ENCODE measurements at regions not wholly inside any gene's neighbourhood (a gene's known extent, or its start where the extent isn't known, plus 50 kb on each side); places are given as distances from the start of the nearest gene placed in this dataset.

DNA sequence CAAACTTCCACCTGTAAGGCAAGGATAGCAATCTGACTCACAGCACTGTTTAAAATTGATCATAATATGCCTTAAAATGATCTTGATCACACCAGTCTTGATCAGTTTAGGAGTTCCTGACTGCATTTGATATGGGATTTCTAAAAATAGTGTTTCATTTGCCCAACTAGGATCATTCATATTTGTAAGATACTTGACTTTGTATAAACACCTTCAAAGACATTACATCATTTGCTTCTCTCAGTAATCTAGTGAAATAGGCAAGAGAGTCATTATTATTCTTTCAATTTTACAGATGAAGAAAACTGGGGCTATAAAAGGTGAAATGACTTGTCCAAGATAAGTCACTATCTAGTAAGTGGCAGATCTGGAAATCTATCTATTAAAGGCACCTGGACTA is 521.1 kb downstream of the GATA3 start:
- TF ChIP-seq, protein P1, sequence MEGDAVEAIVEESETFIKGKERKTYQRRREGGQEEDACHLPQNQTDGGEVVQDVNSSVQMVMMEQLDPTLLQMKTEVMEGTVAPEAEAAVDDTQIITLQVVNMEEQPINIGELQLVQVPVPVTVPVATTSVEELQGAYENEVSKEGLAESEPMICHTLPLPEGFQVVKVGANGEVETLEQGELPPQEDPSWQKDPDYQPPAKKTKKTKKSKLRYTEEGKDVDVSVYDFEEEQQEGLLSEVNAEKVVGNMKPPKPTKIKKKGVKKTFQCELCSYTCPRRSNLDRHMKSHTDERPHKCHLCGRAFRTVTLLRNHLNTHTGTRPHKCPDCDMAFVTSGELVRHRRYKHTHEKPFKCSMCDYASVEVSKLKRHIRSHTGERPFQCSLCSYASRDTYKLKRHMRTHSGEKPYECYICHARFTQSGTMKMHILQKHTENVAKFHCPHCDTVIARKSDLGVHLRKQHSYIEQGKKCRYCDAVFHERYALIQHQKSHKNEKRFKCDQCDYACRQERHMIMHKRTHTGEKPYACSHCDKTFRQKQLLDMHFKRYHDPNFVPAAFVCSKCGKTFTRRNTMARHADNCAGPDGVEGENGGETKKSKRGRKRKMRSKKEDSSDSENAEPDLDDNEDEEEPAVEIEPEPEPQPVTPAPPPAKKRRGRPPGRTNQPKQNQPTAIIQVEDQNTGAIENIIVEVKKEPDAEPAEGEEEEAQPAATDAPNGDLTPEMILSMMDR (IDR thresholded peaks at IDR 0.05): no peak
- no peak for TF ChIP-seq POLR2A (IDR thresholded peaks at IDR 0.05)

Measured in esophagus squamous epithelium (tissue), 4 donors.